K562 (cell line): ENCODE measurements at regions not wholly inside any gene's neighbourhood (a gene's known extent, or its start where the extent isn't known, plus 50 kb on each side); places are given as distances from the start of the nearest gene placed in this dataset.

Experiments
- ATAC-seq: fragments of 200-7000 bp; cut with Tn5 transposase; 3 replicates; pipeline ENCODE4 v1.9.1; 2020; ENCODE audit warnings: moderate library complexity
- BruUV-seq: library from RNA; stranded (reverse); fragments of 400-500 nt; replicated peaks from 2 replicates; lab custom pipeline; 2021; lab: Mats Ljungman, UMichigan
- CTCF ChIA-PET: fragments of 300-600 bp; formaldehyde crosslinking; extraction: SDS; loops from one replicate; lab custom pipeline; 2021; ENCODE audit warnings: low intra/inter-chr PET ratio; lab: Yijun Ruan, JAX
- POLR2A ChIA-PET: fragments of 300-600, 350-650 bp; sonication (Branson Sonifier 250); formaldehyde crosslinking; extraction: SDS; loops from one replicate; lab custom pipeline; 2021; ENCODE audit warnings: antibody characterized with exemption, inconsistent platforms; lab: Yijun Ruan, JAX
- DNase-seq, 4 experiments: peaks; one replicate each; pipeline versions ENCODE4 v3.0.0 to v3.0.0-alpha.2; 2011 to 2018; ENCODE audit warnings: low spot score in 3 of 4, mixed read lengths in 3 of 4; ENCODE audit errors: extremely low read depth in 1 of 4
- FAIRE-seq: peaks from 2 replicates; lab custom pipeline; 2011; peaks lifted over from hg19 to GRCh38; lab: Jason Lieb, UNC
- H2AFZ ChIP-seq: 2 replicates; pipeline ENCODE4 v1.6.0; 2011; ENCODE audit warnings: low read depth, low read length, control low read depth, inconsistent platforms
- H3K27ac ChIP-seq: fragments of 200-600 bp; 3 replicates; pipeline ENCODE4 v1.8.0; 2011; ENCODE audit warnings: low read depth, mild to moderate bottlenecking, control low read depth, inconsistent platforms, low read length, moderate library complexity, mixed read lengths; ENCODE audit errors: extremely low read depth
- H3K27me3 ChIP-seq, 2 experiments: fragments of 300-600 bp in 1 of 2; 2 replicates in 1 of 2; 3 replicates in 1 of 2; pipeline versions ENCODE4 v1.6.0 to v1.8.0; 2011; ENCODE audit warnings: inconsistent platforms in 2 of 2, low read length in 2 of 2, mild to moderate bottlenecking in 1 of 2, mixed read lengths in 1 of 2, moderate library complexity in 1 of 2; ENCODE audit not compliant: control insufficient read depth in 2 of 2, insufficient read depth in 2 of 2
- H3K36me3 ChIP-seq: fragments of 300-600 bp; 3 replicates; pipeline ENCODE4 v1.8.0; 2011; ENCODE audit warnings: mild to moderate bottlenecking, low read length, inconsistent platforms; ENCODE audit not compliant: control insufficient read depth, insufficient read depth
- H3K4me1 ChIP-seq, 2 experiments: fragments of 200-600 bp in 1 of 2; replicated peaks in 1 of 2; 2 replicates in 1 of 2; 3 replicates in 1 of 2; pipeline versions ENCODE4 v1.5.1 to v1.8.0; 2011; ENCODE audit warnings: inconsistent platforms in 2 of 2, low read length in 2 of 2, mild to moderate bottlenecking in 1 of 2, mixed read lengths in 1 of 2, moderate library complexity in 1 of 2; ENCODE audit not compliant: control insufficient read depth in 2 of 2, insufficient read depth in 2 of 2
- H3K4me2 ChIP-seq: 2 replicates; pipeline ENCODE4 v1.6.1; 2011; ENCODE audit warnings: low read length, control low read depth, inconsistent platforms, mixed read lengths; ENCODE audit not compliant: insufficient read depth
- H3K4me3 ChIP-seq: fragments of 200-600 bp; sonication (generic), shearing (Covaris generic); 2 replicates; pipeline ENCODE4 v1.5.1; 2016; ENCODE audit warnings: control low read depth, inconsistent platforms
- H3K79me2 ChIP-seq: fragments of 200-600 bp; 3 replicates; pipeline ENCODE4 v1.8.0; 2011; ENCODE audit warnings: low read length, inconsistent platforms; ENCODE audit not compliant: control insufficient read depth, insufficient read depth
- H3K9ac ChIP-seq, 2 experiments: 2 replicates each; pipeline versions ENCODE4 v1.6.0 to v1.6.1; 2011; ENCODE audit warnings: low read depth in 2 of 2, low read length in 2 of 2, control low read depth in 1 of 2, inconsistent platforms in 1 of 2, mild to moderate bottlenecking in 1 of 2, mixed read lengths in 1 of 2; ENCODE audit not compliant: insufficient read depth in 1 of 2
- H3K9me1 ChIP-seq: one replicate; pipeline ENCODE4 v1.6.0; 2011; ENCODE audit warnings: inconsistent platforms, mild to moderate bottlenecking, low read length, moderate library complexity; ENCODE audit not compliant: control insufficient read depth, insufficient read depth
- H3K9me3 ChIP-seq: replicated peaks from 2 replicates; pipeline ENCODE4 v1.5.1; 2011; ENCODE audit warnings: low read depth, low read length, inconsistent platforms; ENCODE audit not compliant: control insufficient read depth, insufficient read depth
- H4K20me1 ChIP-seq: replicated peaks from 2 replicates; pipeline ENCODE4 v1.6.1; 2011; ENCODE audit warnings: low read length, inconsistent platforms, mixed read lengths; ENCODE audit not compliant: control insufficient read depth, insufficient read depth
- ASH1L ChIP-seq: fragments of 450-650 bp; IDR thresholded peaks from 2 replicates; pipeline ENCODE4 v1.6.1; 2018; ENCODE audit warnings: borderline replicate concordance, mild to moderate bottlenecking, low read depth; ENCODE audit not compliant: partially characterized antibody
- ATF4 ChIP-seq: fragments of 450-650 bp; formaldehyde crosslinking; IDR thresholded peaks from 2 replicates; pipeline ENCODE4 v1.4.0; 2022; ENCODE audit warnings: mild to moderate bottlenecking, moderate library complexity
- BRCA1 ChIP-seq, 2 experiments: fragments of 450-650 bp in 1 of 2; sonication (generic) in 1 of 2; formaldehyde crosslinking in 1 of 2; IDR thresholded peaks; 2 replicates each; pipeline versions ENCODE4 v1.5.0 to v1.6.1; 2017 to 2020; ENCODE audit warnings: mild to moderate bottlenecking in 1 of 2, missing genetic modification reagents in 1 of 2
- COPS2 ChIP-seq: fragments of 450-650 bp; conservative IDR thresholded peaks from 2 replicates; pipeline ENCODE4 v1.6.1; 2016; ENCODE audit warnings: mild to moderate bottlenecking, moderate library complexity
- CREB5 ChIP-seq: fragments of 250-450 bp; sonication (Bioruptor Pico); IDR thresholded peaks from 2 replicates; pipeline ENCODE4 v1.5.0; 2020; ENCODE audit warnings: mild to moderate bottlenecking
- ETV1 ChIP-seq: fragments of 450-650 bp; conservative IDR thresholded peaks from 2 replicates; pipeline ENCODE4 v1.6.1; 2016; ENCODE audit warnings: missing genetic modification characterization, control low read depth, low read depth, missing compliant biosample characterization
- FOXA1 ChIP-seq: fragments of 450-650 bp; IDR thresholded peaks from 2 replicates; pipeline ENCODE4 v1.6.1; 2016; ENCODE audit warnings: mild to moderate bottlenecking, borderline replicate concordance
- GTF2E2 ChIP-seq: fragments of 200-800 bp; sonication (Bioruptor generic); IDR thresholded peaks from 2 replicates; pipeline ENCODE4 v1.6.1; 2016; ENCODE audit warnings: missing genetic modification characterization, missing compliant biosample characterization
- GTF3C2 ChIP-seq: IDR thresholded peaks from 3 replicates; pipeline ENCODE4 v1.6.1; 2011; ENCODE audit warnings: borderline replicate concordance, mild to moderate bottlenecking, moderate library complexity; ENCODE audit not compliant: insufficient read length; ENCODE audit errors: extremely low read depth
- HCFC1 ChIP-seq: IDR thresholded peaks from 2 replicates; pipeline ENCODE4 v1.6.1; 2012; ENCODE audit warnings: low read depth, low read length, improper control_type of control experiment
- HES1 ChIP-seq: fragments of 450-650 bp; IDR thresholded peaks from 2 replicates; pipeline ENCODE4 v1.6.1; 2016; ENCODE audit warnings: low read depth, mild to moderate bottlenecking, moderate library complexity
- NR1H2 ChIP-seq: sonication (generic); formaldehyde crosslinking; IDR thresholded peaks from 2 replicates; pipeline ENCODE4 v1.4.0; 2020; ENCODE audit warnings: mild to moderate bottlenecking, missing genetic modification reagents
- SIRT6 ChIP-seq: IDR thresholded peaks from one replicate; pipeline ENCODE4 v1.6.1; 2012; ENCODE audit warnings: low read depth, mild to moderate bottlenecking, control low read depth, inconsistent platforms, low read length, moderate library complexity
- THRAP3 ChIP-seq: fragments of 450-650 bp; IDR thresholded peaks from 2 replicates; pipeline ENCODE4 v1.6.1; 2016; ENCODE audit warnings: mild to moderate bottlenecking, inconsistent platforms, borderline replicate concordance
- ZFP1 ChIP-seq: fragments of 450-650 bp; formaldehyde crosslinking; IDR thresholded peaks from 2 replicates; pipeline ENCODE4 v1.4.0; 2020; ENCODE audit warnings: mild to moderate bottlenecking, mixed read lengths
- ZNF324 ChIP-seq: fragments of 250-450 bp; sonication (Bioruptor Pico); IDR thresholded peaks from 2 replicates; pipeline ENCODE4 v1.4.0; 2020; ENCODE audit warnings: mild to moderate bottlenecking
- ZNF76 ChIP-seq: fragments of 250-450 bp; sonication (Bioruptor Pico); IDR thresholded peaks from 2 replicates; pipeline ENCODE4 v1.4.0; 2020; ENCODE audit warnings: mild to moderate bottlenecking, moderate library complexity, borderline replicate concordance
- WGBS: fragments of 100-300 bp; shearing (Covaris generic); methylation state at CpG from one replicate; pipeline ENCODE4 v1.1.6; 2016; ENCODE audit warnings: low coverage, mixed read lengths; ENCODE audit not compliant: insufficient coverage; ENCODE audit errors: missing lambda C conversion rate; 5-methylcytosine and 5-hydroxymethylcytosine counted together
- in situ Hi-C: fragments of 300-500 bp; cut with MboI; formaldehyde crosslinking; loops from 4 replicates; pipeline ENCODE4 v1.15.0; 2018; ENCODE audit warnings: inconsistent platforms, mixed read lengths
- intact Hi-C: fragments of 100-400 bp; cut with micrococcal nuclease; formaldehyde crosslinking; loops from 2 replicates; pipeline ENCODE4 v1.14.2; 2022

- no peaks in the 10 kb centered on the region for H3K9me3 ChIP-seq
- TF ChIP-seq ATF4 (no peak), ASH1L (no peak), ZFP1 (CRISPR knock-in tag) (no peak), COPS2 (no peak), GTF2E2 (no peak), GTF3C2 (no peak), SIRT6 (no peak), FOXA1 (no peak), HES1 (no peak), ETV1 (tag) (no peak), ZNF76 (CRISPR knock-in tag) (no peak), BRCA1 (IDR thresholded peaks at IDR 0.05) (no peak), BRCA1 (CRISPR knock-in tag; IDR thresholded peaks at IDR 0.05) (no peak), THRAP3 (no peak), CREB5 (CRISPR knock-in tag) (no peak), HCFC1 (no peak), NR1H2 (CRISPR knock-in tag) (no peak), ZNF324 (CRISPR knock-in tag) (no peak)
- H3K4me1 ChIP-seq: peaks cover 0 to 9% of the 10 kb centered on the region in 2 experiments; a peak in 3 of 5 replicates
- H3K9me1 ChIP-seq: no peaks in the 10 kb centered on the region
- no peaks in the 10 kb centered on the region for H3K27me3 ChIP-seq
- intact Hi-C loops (no loop called here), in situ Hi-C loops (no loop called here)
- H3K36me3 ChIP-seq: no peaks in the 10 kb centered on the region
- POLR2A ChIA-PET: no interaction called here
- H3K79me2 ChIP-seq: peaks cover 17% of the 10 kb centered on the region
- DNase-seq (no peak), FAIRE-seq (no peak), ATAC-seq (no peak)
- WGBS: 14% methylated on average over 1 of the region's 1 CpG
- H3K4me3 ChIP-seq: no peak overlapping the region
- no peak overlapping the region for H2AFZ ChIP-seq
- H4K20me1 ChIP-seq: no peaks in the 10 kb centered on the region
- H3K4me2 ChIP-seq: no peak overlapping the region
- CTCF ChIA-PET: interaction anchor here (4.5 kb wide), 1 partner anchor 275 kb away, joined by 31 read pairs; no protein-coding TSS in a partner anchor
- H3K9ac ChIP-seq: no peak overlapping the region
- H3K27ac ChIP-seq: no peak overlapping the region
- no TSS peak for BruUV-seq
Observed at GRCh38 chr4:184540307-184540706, 66.0 kb upstream of the IRF2 start.
